DMS153 treated with DMSO at 0.1 percent for 48 hours (cell line): ENCODE measurements at regions not wholly inside any gene's neighbourhood (a gene's known extent, or its start where the extent isn't known, plus 50 kb on each side); places are given as distances from the start of the nearest gene placed in this dataset.
A peak's percentile ranks its signal among the peaks of the same experiment; 100 is the strongest.

Experiments used
- DNase-seq: peaks from one replicate; lab custom pipeline; 2025; ENCODE audit not compliant: unreplicated experiment; lab: John Stamatoyannopoulos, UW

DNA sequence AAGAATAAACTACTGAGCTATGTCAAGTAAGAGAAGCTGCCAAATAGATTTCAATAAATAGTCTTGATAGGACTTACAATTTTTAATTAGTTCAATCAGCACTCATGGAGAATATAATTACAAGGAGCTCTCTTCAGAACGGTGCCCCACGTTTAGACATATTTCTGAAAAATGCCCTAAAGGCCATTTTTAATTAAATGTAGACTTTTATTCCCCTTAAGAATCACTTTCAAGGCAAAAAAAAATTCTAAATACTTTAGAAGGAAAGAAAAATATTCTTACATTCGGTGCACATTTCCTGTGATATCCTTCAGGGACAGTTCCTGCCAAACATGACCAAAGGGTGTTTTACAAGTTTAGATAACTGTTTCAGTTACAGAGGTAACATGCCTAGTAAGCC is 202.5 kb upstream of the CDH7 start:
- no peak for DNase-seq

DNA sequence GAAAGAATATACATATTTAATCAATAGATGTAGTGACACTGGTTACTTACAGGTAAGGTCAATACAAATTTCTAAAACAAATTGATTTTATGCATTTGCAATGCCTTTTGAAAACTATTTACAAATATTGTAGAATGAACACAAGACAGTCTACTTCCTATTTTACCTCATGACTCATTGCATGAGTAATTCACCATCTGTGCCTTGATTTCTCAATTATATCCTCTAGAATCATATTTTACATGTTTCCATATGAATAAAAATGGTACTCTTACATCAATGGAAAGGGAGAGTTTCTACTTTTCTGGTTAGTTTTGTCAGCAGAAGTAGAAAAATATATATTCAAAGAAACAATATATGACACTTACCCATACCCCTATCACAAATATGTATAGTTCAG is 203.8 kb upstream of the CDH7 start:
- no peak for DNase-seq

DNA sequence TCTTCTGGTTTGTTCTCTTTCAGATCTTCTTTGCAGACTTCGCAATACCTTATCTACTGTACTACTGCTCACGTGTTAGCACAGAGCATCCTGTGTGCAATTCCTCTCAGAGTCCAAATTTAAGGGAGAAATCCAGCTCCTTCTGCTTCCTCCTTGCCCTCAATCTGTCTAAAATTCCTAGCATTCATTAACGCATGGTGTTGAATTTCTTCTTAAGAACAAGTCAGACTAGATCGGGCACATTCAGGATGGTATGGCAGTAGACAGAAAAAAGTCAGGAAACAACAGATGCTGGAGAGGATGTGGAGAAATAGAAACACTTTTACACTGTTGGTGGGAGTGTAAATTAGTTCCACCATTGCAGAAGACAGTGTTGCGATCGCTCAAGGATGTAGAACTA is 206.1 kb upstream of the CDH7 start:
- no peak for DNase-seq

DNA sequence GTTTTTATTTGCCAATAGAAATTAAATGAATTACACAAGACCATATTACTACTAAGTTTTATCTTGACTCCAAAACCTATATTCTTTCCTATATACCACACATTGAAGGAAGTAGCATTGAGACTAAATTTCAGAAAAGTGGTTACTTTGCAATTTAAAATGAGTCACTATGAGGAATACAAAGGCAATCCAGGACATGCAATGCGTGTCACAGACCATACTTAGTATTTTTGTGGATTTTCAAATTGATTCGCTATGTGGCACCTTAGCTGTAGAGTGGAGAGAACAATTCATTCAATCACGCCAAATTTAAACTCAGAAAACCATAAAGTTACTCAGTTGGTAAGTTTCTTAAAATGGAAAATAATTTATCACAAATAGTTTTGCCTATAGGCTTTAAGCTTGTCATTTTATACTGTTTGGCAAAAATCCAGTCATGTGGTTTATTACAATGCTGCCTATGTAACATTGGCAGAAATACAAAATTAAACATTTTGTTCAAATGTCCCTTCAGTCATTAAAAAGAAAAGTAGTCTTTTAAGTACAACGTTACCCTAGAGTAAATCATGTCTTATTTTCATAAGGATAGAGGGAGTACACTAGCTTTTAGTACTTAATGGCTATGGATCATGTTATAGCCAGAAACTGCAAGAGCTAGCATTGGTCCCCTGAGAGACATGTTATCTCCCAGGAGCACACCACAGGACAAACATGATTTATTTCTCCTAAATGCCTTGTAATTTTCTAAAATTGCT is 222.8 kb upstream of the CDH7 start:
- DNase-seq: no peak

DNA sequence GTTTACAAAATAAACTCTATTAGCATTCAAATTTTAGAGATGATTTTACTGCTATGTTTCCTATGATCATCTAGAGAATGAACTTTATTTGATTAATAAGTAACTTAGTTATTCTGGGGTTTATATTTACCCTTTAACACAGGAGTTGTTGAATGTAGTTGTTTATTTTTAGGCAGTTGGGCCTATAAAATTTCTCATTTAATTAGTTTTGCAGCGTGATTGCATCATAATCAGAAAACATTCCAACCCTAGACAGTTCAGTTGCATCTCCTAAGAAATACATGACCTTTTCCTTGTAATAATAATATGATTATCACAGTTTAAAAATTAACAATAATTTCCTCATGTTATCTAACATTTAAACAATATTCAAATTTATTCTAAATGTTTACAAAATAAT is 224.7 kb upstream of the CDH7 start:
- no peak for DNase-seq

DNA sequence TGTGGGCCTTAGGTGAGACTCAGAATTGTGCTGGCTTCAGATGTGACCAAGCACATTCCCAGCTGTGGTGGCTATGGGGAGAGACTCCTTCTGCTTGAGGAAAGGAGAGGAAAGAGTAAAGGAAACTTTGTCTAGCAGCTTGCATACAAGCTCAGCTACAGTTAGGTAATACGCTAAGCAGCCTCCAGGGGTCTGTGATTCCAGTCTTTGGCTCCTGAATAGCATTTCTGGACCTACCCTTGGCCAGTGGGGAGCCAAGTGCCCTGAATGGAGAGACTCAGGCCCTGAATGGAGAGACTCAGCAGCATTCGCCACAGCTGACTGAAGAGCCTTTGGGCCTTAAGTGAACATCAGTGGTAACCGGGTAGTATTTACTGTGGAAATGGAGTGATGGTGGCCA is 227.4 kb upstream of the CDH7 start:
- no peak for DNase-seq

DNA sequence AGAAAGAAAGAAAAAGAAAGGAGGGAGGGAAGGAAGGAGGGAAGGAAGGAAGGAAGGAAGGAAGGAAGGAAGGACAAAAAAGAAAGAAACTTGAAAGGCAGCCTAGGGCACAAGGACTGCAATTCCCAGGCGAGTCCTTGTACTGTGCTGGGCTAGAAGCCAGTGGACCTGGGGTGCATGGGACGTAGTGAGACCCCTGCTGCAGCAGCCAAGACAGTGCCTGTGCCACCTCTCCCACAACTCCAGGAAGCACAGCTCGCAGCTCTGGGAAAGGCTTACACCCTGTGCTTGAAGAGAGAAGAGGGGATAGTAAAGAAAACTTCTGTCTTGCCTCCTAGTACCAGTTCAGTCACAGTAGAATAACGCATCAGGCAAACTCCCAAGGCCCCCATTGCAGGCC is 227.9 kb upstream of the CDH7 start:
- no peak for DNase-seq

DNA sequence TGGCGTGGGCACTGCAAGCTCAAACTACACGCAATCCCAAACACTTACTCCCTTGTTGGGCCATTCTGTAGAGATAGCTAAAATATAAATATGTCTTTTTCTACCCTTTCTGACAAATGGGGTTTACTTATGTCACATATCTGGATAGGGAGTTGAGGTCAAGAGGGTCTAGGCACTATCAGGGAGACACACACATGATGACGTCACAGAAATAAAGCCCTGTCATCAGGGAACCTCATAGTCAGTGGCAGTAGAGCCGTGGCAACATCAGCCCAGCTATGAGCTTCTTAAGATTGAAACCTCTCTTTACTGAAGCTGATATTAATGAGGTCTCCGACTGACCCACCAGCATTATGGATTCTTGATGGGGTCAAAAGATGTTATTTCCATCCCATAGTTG is 234.6 kb upstream of the CDH7 start:
- no peak for DNase-seq

DNA sequence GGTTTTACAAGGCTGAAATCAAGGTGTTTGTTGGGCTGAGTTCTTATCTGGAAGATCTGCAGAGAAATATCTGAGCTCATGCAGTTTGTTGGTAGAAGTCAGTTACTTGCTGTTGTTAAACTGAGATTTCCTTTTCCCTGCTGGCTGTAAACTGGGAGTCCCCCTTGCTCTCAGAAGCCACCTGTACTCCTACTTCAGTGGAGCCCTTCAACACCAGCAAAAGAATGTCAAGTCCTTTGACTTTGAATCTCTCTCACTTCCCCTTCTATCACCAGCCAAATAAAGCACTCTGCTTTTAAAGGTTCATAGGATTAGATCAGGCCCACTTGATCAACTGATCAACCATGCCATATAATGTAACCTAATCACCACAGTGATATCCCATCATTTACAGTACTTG is 252.2 kb upstream of the CDH7 start:
- DNase-seq: no peak

DNA sequence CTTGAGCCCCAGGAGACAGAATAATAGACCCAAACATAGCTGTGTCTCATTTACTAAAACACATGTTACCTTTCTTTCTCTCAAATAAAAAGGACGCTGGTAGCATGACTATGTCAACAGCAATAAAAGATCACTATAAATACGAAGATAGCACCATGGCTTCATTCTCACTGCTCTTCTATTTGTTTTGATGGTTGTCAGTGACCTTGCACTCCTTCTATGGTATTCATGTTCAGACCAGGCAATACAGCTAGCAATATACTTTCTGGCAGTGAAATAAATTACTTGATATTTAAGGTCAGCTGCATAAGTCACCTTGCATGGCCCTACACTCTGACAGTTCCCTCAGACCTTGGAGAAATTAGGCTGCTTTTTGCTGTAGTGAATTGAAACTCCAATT is 263.2 kb upstream of the CDH7 start:
- DNase-seq: peak; percentile 54

DNA sequence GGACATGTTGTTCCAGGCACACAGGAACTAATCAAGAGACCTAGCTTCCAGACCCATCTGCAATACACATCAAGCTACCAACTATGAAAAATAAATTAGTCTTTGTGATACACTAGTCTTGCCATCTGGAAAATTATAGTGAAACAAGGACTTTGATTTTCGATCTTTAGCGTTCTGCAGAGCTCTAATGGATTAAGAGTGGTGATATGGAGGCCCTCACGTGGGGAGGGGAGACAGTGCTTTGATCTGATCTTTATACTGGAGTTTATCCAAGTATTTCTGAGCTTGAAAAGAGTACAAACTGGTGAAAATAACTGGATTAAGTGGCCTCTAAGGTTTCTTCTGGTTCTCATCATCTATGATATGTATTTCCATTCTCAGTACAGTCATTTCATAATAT is 273.4 kb upstream of the CDH7 start:
- DNase-seq: no peak

DNA sequence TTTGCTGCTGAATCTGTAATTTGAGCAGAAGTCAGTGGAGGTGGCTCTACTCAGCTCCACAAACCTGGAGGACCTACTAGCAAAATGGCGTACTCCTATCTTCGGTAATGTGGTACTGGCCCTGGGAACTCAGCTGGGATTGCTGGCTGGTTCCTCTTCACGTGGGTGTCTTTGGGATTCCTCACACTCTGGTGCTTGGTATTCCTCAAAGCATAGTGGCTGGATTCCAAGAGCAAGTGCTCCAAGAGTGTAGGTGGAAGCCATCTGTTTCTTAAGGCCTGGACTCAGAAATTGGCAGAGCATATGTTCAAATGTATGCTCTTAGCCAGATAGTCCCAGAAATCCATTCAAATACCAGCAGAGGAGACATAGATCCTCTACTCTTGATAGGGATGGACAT is 281.9 kb upstream of the CDH7 start:
- no peak for DNase-seq

DNA sequence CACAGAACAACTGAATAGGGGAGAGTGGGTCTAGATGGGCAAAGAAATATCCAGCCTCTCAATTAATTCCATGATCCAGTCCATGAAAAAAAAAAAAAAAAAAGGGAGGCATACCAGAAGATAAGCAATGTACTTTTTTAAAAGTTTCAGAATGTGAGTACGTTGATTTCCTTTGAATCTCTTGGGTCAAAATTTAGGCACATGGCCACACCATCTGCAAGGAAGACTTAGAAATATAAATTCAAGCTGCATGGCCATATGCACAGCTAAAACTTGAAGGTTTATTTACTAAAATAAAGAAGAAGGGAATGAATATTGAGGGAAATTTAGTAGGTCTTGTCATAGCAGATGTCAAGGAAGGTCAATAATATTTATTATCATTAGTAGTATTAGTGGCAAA is 286.5 kb upstream of the CDH7 start:
- no peak for DNase-seq

DNA sequence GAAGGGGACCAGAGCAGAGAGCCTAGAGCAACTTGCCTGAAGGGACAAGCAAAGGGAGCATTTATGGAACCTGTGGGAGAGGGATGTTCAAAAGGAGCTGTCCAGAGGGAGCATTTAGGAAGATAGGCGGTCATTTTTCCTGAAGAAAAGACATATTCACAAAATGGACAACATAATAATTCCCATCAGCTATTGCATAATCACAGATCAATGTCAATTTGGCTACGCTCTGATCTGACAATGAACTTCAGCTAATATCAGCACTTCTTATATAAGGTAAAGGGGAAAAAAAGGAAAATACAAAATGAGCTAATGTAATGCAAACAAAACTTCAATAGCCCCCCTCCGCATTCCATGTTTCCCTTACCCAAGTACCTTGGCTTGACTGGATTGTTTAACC is 291.1 kb upstream of the CDH7 start:
- DNase-seq: no peak

DNA sequence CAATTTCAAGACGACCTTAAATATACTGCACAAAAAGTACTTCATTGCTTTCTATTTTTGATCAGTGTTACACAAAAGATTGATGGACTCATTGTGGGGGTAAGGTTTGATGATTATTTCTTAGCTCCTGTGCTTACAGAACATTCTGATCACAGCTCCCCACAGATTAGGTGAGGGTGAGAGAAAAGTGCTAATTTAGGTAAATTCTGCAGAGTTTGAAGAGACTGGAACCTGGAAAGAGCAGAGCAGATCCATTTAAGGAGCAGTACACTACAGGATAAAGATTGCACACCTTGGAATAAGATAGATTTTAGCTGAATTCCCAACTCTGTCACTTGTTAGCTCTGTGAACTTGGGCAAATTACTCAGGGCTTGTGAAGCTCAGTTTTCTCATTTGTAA is 291.9 kb upstream of the CDH7 start:
- DNase-seq: no peak

DNA sequence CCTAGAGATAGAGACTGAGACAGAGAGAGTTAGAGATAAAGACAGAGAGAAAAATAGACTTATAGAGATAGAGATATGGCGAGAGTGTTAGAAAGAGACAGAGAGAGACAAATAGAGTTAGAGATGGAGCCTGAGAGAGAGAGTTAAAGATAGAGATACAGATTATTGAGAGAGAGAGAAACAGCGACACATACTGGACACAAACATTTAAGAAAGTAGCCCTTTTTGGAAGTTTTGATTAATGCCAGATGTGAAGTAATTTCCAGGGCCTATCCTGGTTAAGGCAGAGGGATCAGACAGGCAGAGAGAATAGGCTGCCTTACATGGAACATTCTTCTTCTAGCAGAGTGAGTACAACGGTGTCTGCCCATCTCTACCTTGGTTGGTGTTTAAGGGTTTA is 311.6 kb upstream of the CDH7 start:
- no peak for DNase-seq

DNA sequence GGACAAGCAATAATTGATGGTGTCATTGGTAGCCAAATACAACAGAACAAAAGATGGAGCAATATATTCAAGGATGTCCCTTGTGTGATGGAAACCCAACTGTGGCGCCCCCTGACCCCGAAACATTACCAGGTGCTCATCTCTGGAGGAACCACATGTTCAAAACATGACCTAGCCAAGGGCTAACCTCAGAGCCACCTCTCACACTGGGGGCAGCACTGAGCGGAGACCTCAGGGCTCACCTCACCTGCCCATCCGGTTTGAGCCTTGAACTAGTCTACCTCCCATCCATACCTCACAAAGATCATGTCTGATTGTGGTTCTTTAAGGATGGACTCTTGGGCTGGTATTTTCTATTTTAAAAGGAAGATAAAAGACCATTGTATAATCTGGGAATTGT is 314.4 kb upstream of the CDH7 start:
- DNase-seq: no peak

DNA sequence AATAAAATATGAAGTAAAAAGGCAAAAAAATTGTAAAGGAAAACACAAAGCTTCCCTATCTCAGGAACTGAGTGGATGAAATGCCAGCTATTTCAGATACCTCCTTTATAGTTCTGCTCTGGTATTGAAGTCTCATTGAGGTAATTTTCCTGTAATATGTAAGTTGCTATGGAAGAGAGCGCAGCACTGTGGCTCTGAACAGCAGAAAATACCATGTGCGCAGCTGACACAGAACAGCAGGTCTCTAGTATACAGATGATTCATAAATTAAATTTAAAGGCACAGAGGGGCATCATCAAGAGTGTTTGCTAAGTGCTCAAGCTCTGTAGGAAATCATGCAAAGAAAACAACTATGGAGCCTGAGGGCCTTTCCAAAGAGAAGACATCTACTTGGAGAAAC is 315.3 kb upstream of the CDH7 start:
- no peak for DNase-seq

DNA sequence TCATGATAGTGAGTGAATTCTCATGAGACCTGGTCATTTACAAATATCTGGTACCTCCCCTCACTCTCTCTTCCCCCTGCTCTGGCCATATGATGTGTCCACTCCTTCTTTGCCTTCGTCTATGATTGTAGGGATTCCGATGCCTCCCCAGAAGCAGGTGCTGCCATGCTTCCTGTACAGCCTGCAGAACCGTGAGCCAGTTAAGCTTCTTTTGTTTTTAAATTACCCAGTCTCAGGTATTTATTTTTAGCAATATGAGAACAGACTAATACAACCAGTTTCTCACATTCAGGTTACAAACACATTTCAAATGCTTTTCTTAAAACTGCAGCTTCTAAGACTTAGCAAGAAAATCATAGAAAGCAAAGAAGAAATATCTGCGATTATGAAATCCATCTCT is 321.2 kb upstream of the CDH7 start:
- no peak for DNase-seq

DNA sequence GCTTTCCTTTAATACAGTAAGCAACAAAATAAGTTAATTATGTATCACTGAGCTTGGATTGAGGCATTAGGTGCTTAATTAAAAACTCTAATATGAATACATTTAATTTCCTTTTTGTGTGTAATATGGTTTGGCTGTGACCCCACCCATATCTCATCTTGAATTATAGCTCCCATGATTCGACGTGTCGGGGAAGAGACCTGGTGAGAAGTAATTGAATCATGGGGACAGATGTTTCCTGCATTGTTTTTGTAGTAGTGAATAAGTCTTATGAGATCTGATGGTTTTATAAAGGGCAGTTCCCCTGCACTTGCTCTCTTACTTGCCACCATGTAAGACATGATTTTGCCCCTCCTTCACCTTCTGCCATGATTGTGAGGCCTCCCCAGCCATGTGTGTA is 325.4 kb upstream of the CDH7 start:
- no peak for DNase-seq

DNA sequence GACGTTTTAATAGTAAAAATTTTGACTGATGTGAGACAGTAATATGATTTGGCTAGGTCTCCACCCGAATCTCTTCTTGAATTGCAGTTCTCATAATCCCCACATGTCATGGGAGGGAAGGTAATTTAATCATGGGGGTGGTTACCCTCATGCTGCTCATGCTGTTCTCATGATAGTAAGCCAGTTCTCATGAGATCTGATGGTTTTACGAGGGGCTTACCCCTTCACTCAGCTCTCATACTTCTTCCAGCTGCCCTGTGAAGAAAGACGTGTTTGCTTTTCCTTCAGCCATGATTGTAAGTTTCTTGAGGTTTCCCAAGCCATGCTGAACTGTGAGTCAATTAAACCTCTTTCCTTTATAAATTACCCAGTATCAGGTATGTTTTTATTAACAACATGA is 327.0 kb upstream of the CDH7 start:
- DNase-seq: no peak

DNA sequence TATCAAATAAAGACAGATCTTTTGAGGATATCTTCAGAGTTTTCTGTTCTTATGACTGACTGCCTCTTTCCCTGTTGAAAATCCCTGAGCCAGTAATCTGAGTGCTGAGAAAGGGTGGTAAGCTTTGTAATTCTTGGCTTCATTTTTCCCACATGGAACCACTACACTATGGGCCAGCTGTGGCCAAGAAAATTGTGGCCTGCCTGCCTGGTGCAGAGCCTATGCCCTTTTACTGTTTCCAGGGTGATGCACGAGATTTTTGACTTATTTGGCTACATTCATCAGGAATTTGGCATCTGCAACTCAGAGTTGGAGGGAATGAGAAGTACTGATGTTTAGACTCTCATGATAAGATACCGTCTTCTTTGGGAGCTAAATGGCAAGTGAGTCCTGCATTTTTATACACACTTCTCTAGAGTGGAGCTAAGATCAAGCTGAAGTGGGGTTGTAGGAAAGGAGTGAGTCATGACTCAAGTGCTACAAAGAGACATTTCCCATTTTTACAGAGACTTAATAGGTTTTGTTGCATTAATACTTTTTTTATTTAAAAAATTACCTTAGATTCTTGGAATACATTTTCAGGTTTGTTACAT is 328.2 kb upstream of the CDH7 start:
- DNase-seq: no peak

DNA sequence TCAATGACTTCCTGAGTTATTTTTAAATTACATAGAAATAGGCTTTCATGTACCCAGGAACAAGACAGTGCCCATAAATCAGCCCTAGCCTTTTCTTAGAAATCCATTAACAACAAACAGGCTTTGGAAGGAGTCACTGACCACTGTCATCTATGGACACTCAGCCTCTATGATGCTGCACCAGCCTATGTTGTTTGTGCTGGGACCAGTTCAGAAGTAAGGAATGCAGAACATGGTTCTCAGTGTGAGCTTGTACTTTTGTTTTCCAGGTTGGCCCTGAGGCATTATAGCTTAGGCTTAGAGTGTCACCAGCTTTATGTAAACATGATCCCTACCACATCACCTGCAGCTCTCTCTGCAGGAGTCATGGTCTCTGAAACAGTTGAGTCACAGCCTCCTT is 335.7 kb upstream of the CDH7 start:
- DNase-seq: no peak
